Aorta (tissue), 5 donors: ENCODE measurements at regions not wholly inside any gene's neighbourhood (a gene's known extent, or its start where the extent isn't known, plus 50 kb on each side); places are given as distances from the start of the nearest gene placed in this dataset.
A peak's percentile ranks its signal among the peaks of the same experiment; 100 is the strongest.
"Not testable (repeated sequence)": the region's sequence is repeated elsewhere in the genome, so short reads cannot be mapped to it uniquely, and the experiment has no call there.

Source experiments
- ATAC-seq: fragments of 200-7000 bp; cut with Tn5 transposase; one replicate; pipeline ENCODE4 v1.9.1; 2022; ENCODE audit warnings: moderate library complexity; ENCODE audit not compliant: low FRiP score
- DNase-seq, 2 donors: peaks; one replicate each; pipeline ENCODE4 v3.0.0-alpha.2; 2020
- H3K27ac ChIP-seq, 2 donors: one replicate each; pipeline ENCODE4 v1.5.1; 2013; ENCODE audit warnings: low read length in 2 of 2, mild to moderate bottlenecking in 2 of 2, moderate library complexity in 2 of 2, control low read depth in 1 of 2, inconsistent platforms in 1 of 2, low read depth in 1 of 2
- H3K27me3 ChIP-seq, 2 donors: one replicate each; pipeline ENCODE4 v1.6.1; 2013; ENCODE audit warnings: control low read depth in 1 of 2, low read length in 1 of 2, mild to moderate bottlenecking in 1 of 2, moderate library complexity in 1 of 2; ENCODE audit not compliant: insufficient read depth in 2 of 2, control insufficient read depth in 1 of 2
- H3K36me3 ChIP-seq, 2 donors: one replicate each; pipeline ENCODE4 v1.6.1; 2013; ENCODE audit warnings: control low read depth in 1 of 2, low read length in 1 of 2, mild to moderate bottlenecking in 1 of 2; ENCODE audit not compliant: insufficient read depth in 2 of 2, control insufficient read depth in 1 of 2
- H3K4me1 ChIP-seq, 2 donors: one replicate each; pipeline ENCODE4 v1.6.1; 2013; ENCODE audit warnings: low read length in 2 of 2, control low read depth in 1 of 2, mild to moderate bottlenecking in 1 of 2, moderate library complexity in 1 of 2; ENCODE audit not compliant: insufficient read depth in 2 of 2, control insufficient read depth in 1 of 2
- H3K4me3 ChIP-seq, 2 donors: one replicate each; pipeline ENCODE4 v1.5.1; 2013; ENCODE audit warnings: low read length in 2 of 2, control low read depth in 1 of 2, mild to moderate bottlenecking in 1 of 2
- H3K9me3 ChIP-seq: one replicate; pipeline ENCODE4 v1.6.1; 2013; ENCODE audit warnings: mild to moderate bottlenecking, low read length; ENCODE audit not compliant: control insufficient read depth
- WGBS, 2 donors: extraction: QIAGEN DNeasy Blood & Tissue Kit; methylation state at CpG; one replicate each; pipeline ENCODE4 v1.1.7; 2013; 5-methylcytosine and 5-hydroxymethylcytosine counted together
- intact Hi-C, 2 donors: fragments of 100-400 bp; cut with DNase I; formaldehyde crosslinking; loops; one replicate each; pipeline versions ENCODE4 v1.14.2 to v1.15.0; 2022
- donor health status: healthy with polysubstance abuse.
- donor health status: Bipolar disorder and iron deficiency.
- donor health status: DM: no; HTN: no; CAD: no.
- donor health status: DM: no; HTN: no; CAD: no.
- donor health status: DM: yes; HTN: yes; CAD: no.

DNA sequence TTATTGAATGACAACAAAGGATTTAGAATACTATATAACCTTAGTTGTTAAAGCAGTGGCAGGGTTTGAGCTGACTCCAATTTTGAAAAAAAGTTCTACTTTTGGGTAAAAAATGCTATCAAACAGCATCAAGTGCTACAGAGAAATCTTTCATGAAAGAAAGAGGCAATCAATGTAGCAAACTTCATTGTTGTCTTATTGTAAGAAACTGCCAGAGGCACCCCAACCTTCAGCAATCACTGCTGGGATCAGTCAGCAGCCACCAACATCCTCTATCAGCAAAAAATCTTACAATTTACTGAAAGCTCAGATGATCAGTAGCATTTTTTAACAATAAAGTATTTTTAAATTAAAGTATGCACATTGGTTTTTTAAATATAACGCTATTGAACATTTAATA is 4754.7 kb upstream of the OR11H1 start:
- H3K4me1 ChIP-seq, H3K9me3 ChIP-seq, H3K27me3 ChIP-seq, intact Hi-C loops, DNase-seq, H3K4me3 ChIP-seq, H3K27ac ChIP-seq, ATAC-seq, H3K36me3 ChIP-seq: not testable (repeated sequence)
- 43 to 50% methylated on average over 1 of the region's 1 CpG for WGBS, 2 donors

DNA sequence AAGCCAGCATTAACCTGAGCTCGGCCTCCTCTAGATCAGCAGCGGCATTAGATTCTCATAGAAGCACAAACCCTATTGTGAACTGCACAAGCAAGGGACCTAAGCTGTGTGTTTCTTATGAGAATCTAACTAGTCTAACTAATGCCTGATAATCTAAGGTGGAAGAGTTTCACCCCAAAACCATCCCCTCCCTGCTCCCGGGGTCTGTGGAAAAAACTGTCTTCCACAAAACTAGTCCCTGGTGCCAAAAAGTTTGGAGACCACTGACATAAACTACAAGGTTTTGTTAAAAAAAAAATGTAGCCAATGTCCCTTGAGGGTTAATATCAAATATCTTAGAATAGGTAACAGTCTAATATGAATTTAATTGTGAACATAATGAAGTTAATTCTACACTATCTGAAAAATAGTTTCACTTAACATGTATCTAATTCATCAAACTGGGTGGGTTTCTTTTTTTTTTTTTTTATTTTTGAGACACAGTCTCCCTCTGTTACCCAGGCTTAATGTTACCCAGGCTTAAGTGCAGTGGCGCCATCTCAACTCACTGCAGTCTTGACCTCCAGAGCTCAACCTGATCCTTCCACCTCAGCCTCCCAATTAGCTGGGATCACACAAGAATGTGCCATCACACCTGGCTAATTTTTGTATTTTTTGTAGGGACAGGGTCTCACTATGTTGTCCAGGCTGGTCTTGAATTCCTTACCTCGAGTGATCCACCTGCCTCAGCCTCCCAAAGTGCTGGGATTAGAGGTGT is 4752.2 kb upstream of the OR11H1 start:
- intact Hi-C loops, H3K9me3 ChIP-seq, H3K4me1 ChIP-seq, H3K36me3 ChIP-seq, H3K27ac ChIP-seq, H3K4me3 ChIP-seq, H3K27me3 ChIP-seq, DNase-seq: not testable (repeated sequence)
- WGBS, 2 donors, result 47 to 53% methylated on average over 5 of the region's 5 CpGs
- peak; percentile 0 for ATAC-seq

DNA sequence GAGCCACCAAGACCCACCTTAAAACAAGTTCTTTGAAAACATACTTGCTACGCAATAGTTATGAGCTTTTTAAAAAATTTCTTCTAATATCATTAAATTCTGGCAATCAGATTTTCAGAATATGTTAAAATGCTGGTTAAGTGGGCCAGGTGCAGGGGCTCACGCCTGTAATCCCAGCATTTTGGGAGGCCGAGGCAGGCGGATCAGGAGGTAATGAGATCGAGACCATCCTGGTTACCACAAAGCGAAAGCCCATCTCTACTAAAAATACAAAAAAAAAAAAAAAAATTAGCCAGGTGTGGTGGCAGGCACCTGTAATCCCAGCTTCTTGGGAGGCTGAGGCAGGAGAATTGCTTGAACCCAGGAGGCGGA is 4751.6 kb upstream of the OR11H1 start:
- H3K4me1 ChIP-seq, H3K27ac ChIP-seq, H3K27me3 ChIP-seq, intact Hi-C loops, ATAC-seq, H3K36me3 ChIP-seq, DNase-seq, H3K4me3 ChIP-seq, H3K9me3 ChIP-seq: not testable (repeated sequence)
- WGBS, 2 donors, result 58 to 61% methylated on average over 7 of the region's 7 CpGs

DNA sequence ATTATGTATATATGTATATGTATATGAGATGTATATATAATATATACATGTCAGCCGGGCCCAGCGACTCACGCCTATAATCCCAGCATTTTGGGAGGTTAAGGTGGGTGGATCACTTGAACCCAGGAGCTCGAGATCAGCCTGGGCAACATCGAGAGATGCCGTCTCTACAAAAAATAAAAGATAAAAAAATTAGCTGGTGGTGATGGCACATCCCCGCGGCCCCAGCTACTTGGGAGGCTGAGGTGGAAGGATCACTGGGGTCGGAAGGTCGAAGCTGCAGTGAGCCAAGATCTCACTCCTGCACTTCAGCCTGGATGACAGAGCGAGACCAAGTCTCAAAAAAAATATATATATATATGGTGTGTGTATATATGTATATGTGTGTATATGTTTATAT is 4750.3 kb upstream of the OR11H1 start:
- intact Hi-C loops, H3K27ac ChIP-seq, H3K9me3 ChIP-seq, H3K4me3 ChIP-seq, H3K27me3 ChIP-seq, H3K4me1 ChIP-seq, ATAC-seq, H3K36me3 ChIP-seq: not testable (repeated sequence)
- DNase-seq, result peak in 1 of 2 donors; percentile 80
- WGBS, 2 donors, result 72 to 76% methylated on average over 11 of the region's 11 CpGs

DNA sequence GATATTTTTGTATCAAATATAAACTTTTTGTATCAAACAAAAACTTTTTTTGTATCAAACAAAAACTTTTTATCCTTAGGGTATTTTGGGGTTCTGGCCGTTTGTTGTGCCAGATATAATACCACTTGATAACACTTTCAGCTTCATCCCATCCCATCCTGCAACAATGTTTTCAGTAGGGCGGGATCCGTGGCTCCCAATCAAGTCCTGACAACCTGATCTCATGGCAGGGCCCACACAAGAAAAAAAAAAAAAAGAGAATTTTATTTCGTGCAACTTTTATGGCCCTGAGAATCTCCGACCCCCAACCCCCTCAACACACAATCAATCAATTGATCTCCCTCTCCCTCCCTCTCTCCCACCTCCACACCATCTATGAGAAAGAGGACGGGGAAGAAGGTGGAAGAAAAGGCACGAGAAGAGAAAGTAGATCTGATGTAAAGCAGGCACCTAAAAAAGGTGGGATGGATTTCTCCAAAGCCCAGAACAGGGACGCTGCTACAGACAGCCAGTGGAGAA is 4749.6 kb upstream of the OR11H1 start:
- Histone ChIP-seq H3K4me3 (no peak overlapping the region), H3K4me1 (no peaks in the 10 kb centered on the region), H3K9me3 (peaks cover 2% of the 10 kb centered on the region), H3K36me3 (no peaks in the 10 kb centered on the region), H3K27me3 (no peaks in the 10 kb centered on the region), H3K27ac (no peak overlapping the region)
- DNase-seq (no peak), ATAC-seq (no peak)
- WGBS, 2 donors, result 43 to 50% methylated on average over 8 of the region's 8 CpGs
- intact Hi-C loops, result no loop called here

DNA sequence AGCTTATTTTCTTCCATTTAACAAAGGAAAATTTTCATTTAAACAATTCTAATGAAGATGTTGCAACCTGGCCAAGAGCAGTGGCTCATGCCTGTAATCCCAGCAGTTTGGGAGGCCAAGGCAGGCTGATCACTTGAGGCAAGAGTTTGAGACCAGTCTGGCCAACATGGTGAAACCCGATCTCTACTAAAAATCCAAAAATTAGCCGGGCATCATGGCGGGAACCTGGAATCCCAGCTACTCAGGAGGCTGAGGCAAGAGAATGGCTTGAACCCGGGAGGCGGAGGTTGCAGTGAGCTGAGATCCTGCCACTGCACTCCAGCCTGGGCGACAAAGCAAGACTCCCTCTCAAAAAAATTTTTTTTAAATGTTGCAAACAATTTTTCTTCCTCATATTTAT is 4748.8 kb upstream of the OR11H1 start:
- not testable (repeated sequence) for H3K4me3 ChIP-seq, DNase-seq, ATAC-seq

DNA sequence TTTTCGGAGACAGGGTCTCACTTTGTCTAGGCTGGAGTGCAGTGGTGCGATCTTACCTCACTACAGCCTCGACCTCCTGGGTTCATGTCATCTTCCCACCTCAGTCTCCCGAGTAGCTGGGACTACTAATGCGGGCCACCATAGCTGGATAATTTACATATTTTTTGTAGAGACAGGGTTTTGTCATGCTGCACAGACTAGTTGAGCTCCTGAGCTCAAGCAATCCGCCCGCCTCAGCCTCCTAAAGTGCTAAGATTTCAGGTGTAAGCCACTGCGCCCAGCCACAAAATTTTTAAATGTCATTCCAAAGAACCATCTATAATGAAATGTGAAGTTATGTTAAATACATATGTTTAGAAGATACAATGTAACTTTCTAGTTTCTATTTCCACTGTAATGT is 4747.7 kb upstream of the OR11H1 start:
- ATAC-seq (peak; percentile 12), DNase-seq (peak in 1 of 2 donors; percentile 73)
- 55 to 56% methylated on average over 8 of the region's 8 CpGs for WGBS, 2 donors
- H3K36me3 ChIP-seq, result no peaks in the 10 kb centered on the region
- H3K4me3 ChIP-seq, result no peak overlapping the region
- no peaks in the 10 kb centered on the region for H3K27me3 ChIP-seq
- H3K27ac ChIP-seq, result no peak overlapping the region
- no peaks in the 10 kb centered on the region for H3K4me1 ChIP-seq
- intact Hi-C loops, result no loop called here
- peaks cover 2% of the 10 kb centered on the region for H3K9me3 ChIP-seq

More for the DNA sequence above, 4748.8 kb upstream of the OR11H1 start:
- H3K4me1 ChIP-seq, H3K27me3 ChIP-seq, H3K9me3 ChIP-seq, H3K27ac ChIP-seq, H3K36me3 ChIP-seq, intact Hi-C loops: not testable (repeated sequence)
- WGBS, 2 donors, result 57 to 63% methylated on average over 6 of the region's 6 CpGs

DNA sequence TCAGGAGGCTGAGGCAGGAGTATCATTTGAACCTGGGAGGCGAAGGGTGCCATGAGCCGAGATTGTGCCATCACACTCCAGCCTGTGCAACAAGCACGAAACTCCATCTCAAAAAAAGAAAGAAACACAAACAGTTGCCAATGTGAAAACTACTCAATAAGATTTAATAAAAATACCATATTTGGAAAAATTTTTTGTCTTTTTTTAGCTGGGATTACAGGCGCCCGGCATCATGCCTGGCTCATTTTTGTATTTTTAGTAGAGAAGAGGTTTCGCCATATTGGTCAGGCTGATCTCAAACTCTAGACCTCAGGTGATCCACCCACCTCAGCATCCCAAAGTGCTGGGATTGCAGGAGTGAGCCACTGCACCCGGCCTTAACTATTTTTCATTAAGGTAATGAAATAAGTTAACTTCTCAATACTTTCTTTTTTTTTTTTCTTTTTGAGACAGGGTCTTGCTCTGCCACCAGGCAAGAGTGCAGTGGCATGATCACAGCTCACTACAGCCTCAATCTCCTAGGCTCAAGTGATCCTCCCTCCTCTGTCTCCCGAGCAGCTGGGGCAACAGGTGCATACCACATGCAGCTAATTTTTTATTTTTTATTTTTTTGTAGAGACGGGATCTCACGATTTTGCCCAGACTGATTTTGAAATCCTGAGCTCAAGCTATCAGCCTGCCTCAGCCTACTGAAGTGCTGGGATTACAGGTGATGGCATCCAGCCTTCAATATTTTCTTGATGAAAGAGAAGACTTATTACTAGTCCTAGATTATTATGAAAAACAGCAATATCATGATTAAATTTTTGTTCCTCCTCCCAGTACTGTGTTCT is 4746.2 kb upstream of the OR11H1 start:
- intact Hi-C loops, result no loop called here
- WGBS, 2 donors, result 70% methylated on average over 10 of the region's 10 CpGs
- no peak overlapping the region for H3K4me3 ChIP-seq
- no peaks in the 10 kb centered on the region for H3K36me3 ChIP-seq
- no peaks in the 10 kb centered on the region for H3K27me3 ChIP-seq
- no peaks in the 10 kb centered on the region for H3K4me1 ChIP-seq
- DNase-seq (peak in 1 of 2 donors; percentile 69), ATAC-seq (peak; percentile 6)
- no peak overlapping the region for H3K27ac ChIP-seq
- peaks cover 2% of the 10 kb centered on the region for H3K9me3 ChIP-seq
